ENCODE measurements at regions not wholly inside any gene's neighbourhood (a gene's known extent, or its start where the extent isn't known, plus 50 kb on each side); places are given as distances from the start of the nearest gene placed in this dataset.

GRCh38 chr5:167770461-167770860, 521.0 kb upstream of the WWC1 start:
- TF ChIP-seq, protein P1, sequence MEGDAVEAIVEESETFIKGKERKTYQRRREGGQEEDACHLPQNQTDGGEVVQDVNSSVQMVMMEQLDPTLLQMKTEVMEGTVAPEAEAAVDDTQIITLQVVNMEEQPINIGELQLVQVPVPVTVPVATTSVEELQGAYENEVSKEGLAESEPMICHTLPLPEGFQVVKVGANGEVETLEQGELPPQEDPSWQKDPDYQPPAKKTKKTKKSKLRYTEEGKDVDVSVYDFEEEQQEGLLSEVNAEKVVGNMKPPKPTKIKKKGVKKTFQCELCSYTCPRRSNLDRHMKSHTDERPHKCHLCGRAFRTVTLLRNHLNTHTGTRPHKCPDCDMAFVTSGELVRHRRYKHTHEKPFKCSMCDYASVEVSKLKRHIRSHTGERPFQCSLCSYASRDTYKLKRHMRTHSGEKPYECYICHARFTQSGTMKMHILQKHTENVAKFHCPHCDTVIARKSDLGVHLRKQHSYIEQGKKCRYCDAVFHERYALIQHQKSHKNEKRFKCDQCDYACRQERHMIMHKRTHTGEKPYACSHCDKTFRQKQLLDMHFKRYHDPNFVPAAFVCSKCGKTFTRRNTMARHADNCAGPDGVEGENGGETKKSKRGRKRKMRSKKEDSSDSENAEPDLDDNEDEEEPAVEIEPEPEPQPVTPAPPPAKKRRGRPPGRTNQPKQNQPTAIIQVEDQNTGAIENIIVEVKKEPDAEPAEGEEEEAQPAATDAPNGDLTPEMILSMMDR (IDR thresholded peaks at IDR 0.05) = no peak
- no peak for TF ChIP-seq POLR2A (IDR thresholded peaks at IDR 0.05)
- no peak for TF ChIP-seq POLR2AphosphoS5 (IDR thresholded peaks at IDR 0.05)
- no peak for TF ChIP-seq EP300 (IDR thresholded peaks at IDR 0.05; ENCODE audit: low read depth)

All from transverse colon (tissue), 4 donors.